MM.1S (cell line): ENCODE measurements at regions not wholly inside any gene's neighbourhood (a gene's known extent, or its start where the extent isn't known, plus 50 kb on each side); places are given as distances from the start of the nearest gene placed in this dataset.

Source experiments
- DNase-seq: peaks from one replicate; pipeline ENCODE4 v3.0.0-alpha.2; 2015
- H2AFZ ChIP-seq: fragments of 300-600 bp; sonication (generic); 2 replicates; pipeline ENCODE4 v1.6.0; 2016; ENCODE audit warnings: antibody characterized with exemption, low read length
- H3F3A ChIP-seq: fragments of 300-600 bp; sonication (generic); 2 replicates; pipeline ENCODE4 v1.6.1; 2016; ENCODE audit warnings: mild to moderate bottlenecking, antibody characterized with exemption, low read length, moderate library complexity, mixed read lengths; ENCODE audit not compliant: insufficient read depth
- H3K27ac ChIP-seq: fragments of 300-600 bp; sonication (generic); 2 replicates; pipeline ENCODE4 v1.5.1; 2016; ENCODE audit warnings: mild to moderate bottlenecking, low read length
- H3K27me3 ChIP-seq: fragments of 300-600 bp; sonication (generic); replicated peaks from 2 replicates; pipeline ENCODE4 v1.6.0; 2016; ENCODE audit warnings: low read length; ENCODE audit not compliant: insufficient read depth
- H3K36me3 ChIP-seq: fragments of 300-600 bp; sonication (generic); replicated peaks from 2 replicates; pipeline ENCODE4 v1.6.1; 2016; ENCODE audit warnings: mild to moderate bottlenecking, low read length, mixed read lengths; ENCODE audit not compliant: insufficient read depth
- H3K4me1 ChIP-seq: fragments of 300-600 bp; sonication (generic); 2 replicates; pipeline ENCODE4 v1.6.1; 2016; ENCODE audit warnings: low read length, mixed read lengths
- H3K4me2 ChIP-seq: fragments of 300-600 bp; sonication (generic); 2 replicates; pipeline ENCODE4 v1.6.0; 2016; ENCODE audit warnings: low read depth, low read length
- H3K4me3 ChIP-seq: fragments of 300-600 bp; sonication (generic); 2 replicates; pipeline ENCODE4 v1.5.1; 2016; ENCODE audit warnings: low read length, mixed read lengths
- H3K79me2 ChIP-seq: fragments of 300-600 bp; sonication (generic); 2 replicates; pipeline ENCODE4 v1.6.1; 2016; ENCODE audit warnings: mixed run types, low read length, mixed read lengths
- H3K9ac ChIP-seq: fragments of 300-600 bp; sonication (generic); 2 replicates; pipeline ENCODE4 v1.6.1; 2016; ENCODE audit warnings: low read length, mixed read lengths
- H3K9me2 ChIP-seq: fragments of 300-600 bp; sonication (generic); replicated peaks from 2 replicates; pipeline ENCODE4 v1.6.1; 2016; ENCODE audit warnings: mild to moderate bottlenecking, low read length, mixed read lengths; ENCODE audit not compliant: insufficient read depth
- H3K9me3 ChIP-seq: fragments of 300-600 bp; sonication (generic); replicated peaks from 2 replicates; pipeline ENCODE4 v1.6.1; 2016; ENCODE audit warnings: mild to moderate bottlenecking, low read length, mixed read lengths; ENCODE audit not compliant: insufficient read depth
- H4K20me1 ChIP-seq: fragments of 300-600 bp; sonication (generic); 2 replicates; pipeline ENCODE4 v1.6.1; 2016; ENCODE audit warnings: mild to moderate bottlenecking, low read length, moderate library complexity, mixed read lengths; ENCODE audit not compliant: insufficient read depth
- EZH2 ChIP-seq: fragments of 300-600 bp; sonication (generic); optimal IDR thresholded peaks from 2 replicates; pipeline ENCODE3; 2017; ENCODE audit warnings: low read depth, mild to moderate bottlenecking, antibody characterized with exemption, low read length, mixed read lengths
- EZH2phosphoT487 ChIP-seq: fragments of 300-600 bp; sonication (generic); IDR thresholded peaks from 2 replicates; pipeline ENCODE4 v1.6.1; 2018; ENCODE audit warnings: antibody characterized with exemption, low read length
- TF ChIP-seq, protein P1 (sequence below): fragments of 300-600 bp; sonication (generic); IDR thresholded peaks from 2 replicates; pipeline ENCODE4 v1.5.1; 2016; ENCODE audit warnings: antibody characterized with exemption, low read length, mixed read lengths

DNA sequence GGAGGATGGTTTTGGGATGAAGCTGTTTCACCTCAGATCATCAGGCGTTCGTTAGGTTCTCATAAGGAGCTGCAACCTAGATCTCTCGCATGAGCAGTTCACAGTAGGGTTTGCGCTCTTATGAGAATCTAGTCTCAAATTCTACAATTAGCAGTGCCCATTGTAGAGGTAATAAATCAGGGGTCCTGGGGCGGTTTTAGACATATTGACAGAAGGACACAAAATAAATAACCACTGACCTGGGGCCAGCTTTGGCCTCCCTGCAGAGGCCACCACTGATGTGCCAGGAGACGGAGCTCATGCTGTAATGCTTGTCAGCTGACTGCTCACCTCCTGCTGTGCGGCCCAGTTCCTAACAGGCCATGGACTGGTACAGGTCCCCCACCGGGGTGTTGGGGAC is 67.6 kb upstream of the SPATA31D4 start:
- no peaks in the 10 kb centered on the region for H3K4me1 ChIP-seq
- H3K4me3 ChIP-seq, result no peak overlapping the region
- no peak for DNase-seq
- no peak overlapping the region for H3K27ac ChIP-seq
- H3K36me3 ChIP-seq, result no peaks in the 10 kb centered on the region
- no peaks in the 10 kb centered on the region for H3K27me3 ChIP-seq
- H3K79me2 ChIP-seq, result no peaks in the 10 kb centered on the region
- H2AFZ ChIP-seq, result no peak overlapping the region
- H3F3A ChIP-seq, result no peaks in the 10 kb centered on the region
- H3K9ac ChIP-seq, result no peak overlapping the region
- H3K9me3 ChIP-seq, result no peaks in the 10 kb centered on the region
- no peak overlapping the region for H3K4me2 ChIP-seq
- no peaks in the 10 kb centered on the region for H3K9me2 ChIP-seq
- no peaks in the 10 kb centered on the region for H4K20me1 ChIP-seq
- TF ChIP-seq EZH2phosphoT487, result no peak
- TF ChIP-seq, protein P1, sequence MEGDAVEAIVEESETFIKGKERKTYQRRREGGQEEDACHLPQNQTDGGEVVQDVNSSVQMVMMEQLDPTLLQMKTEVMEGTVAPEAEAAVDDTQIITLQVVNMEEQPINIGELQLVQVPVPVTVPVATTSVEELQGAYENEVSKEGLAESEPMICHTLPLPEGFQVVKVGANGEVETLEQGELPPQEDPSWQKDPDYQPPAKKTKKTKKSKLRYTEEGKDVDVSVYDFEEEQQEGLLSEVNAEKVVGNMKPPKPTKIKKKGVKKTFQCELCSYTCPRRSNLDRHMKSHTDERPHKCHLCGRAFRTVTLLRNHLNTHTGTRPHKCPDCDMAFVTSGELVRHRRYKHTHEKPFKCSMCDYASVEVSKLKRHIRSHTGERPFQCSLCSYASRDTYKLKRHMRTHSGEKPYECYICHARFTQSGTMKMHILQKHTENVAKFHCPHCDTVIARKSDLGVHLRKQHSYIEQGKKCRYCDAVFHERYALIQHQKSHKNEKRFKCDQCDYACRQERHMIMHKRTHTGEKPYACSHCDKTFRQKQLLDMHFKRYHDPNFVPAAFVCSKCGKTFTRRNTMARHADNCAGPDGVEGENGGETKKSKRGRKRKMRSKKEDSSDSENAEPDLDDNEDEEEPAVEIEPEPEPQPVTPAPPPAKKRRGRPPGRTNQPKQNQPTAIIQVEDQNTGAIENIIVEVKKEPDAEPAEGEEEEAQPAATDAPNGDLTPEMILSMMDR, result no peak
- TF ChIP-seq EZH2, result no peak

DNA sequence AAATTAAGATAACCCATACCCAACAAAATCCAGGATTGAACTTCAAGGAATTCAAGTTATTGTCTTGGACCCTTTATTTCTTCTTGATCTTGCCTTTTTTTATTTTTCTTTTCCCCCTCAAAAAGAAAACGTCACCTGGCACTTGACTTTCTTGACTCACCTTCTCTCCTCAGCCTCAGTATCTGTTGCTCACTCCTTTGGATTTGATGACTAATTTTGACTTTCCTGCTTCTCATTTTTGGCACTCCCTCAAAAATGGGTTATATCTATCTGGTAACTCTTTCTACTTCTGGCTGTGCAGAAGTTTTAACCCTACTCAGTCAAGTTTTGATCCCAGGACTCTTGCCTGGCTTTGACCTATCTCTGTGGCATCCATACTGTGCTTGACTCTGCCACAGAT is 66.6 kb upstream of the SPATA31D4 start:
- Histone ChIP-seq H3K79me2 (no peaks in the 10 kb centered on the region), H3K27me3 (no peaks in the 10 kb centered on the region), H3K4me3 (no peak overlapping the region), H3K4me2 (no peak overlapping the region), H3K9ac (no peak overlapping the region), H3K9me3 (no peaks in the 10 kb centered on the region), H3F3A (no peaks in the 10 kb centered on the region), H3K9me2 (no peaks in the 10 kb centered on the region), H4K20me1 (no peaks in the 10 kb centered on the region), H3K27ac (no peak overlapping the region), H2AFZ (no peak overlapping the region), H3K4me1 (no peaks in the 10 kb centered on the region), H3K36me3 (no peaks in the 10 kb centered on the region)
- TF ChIP-seq EZH2phosphoT487 (no peak), EZH2 (no peak)
- TF ChIP-seq, protein P1, result no peak
- no peak for DNase-seq

DNA sequence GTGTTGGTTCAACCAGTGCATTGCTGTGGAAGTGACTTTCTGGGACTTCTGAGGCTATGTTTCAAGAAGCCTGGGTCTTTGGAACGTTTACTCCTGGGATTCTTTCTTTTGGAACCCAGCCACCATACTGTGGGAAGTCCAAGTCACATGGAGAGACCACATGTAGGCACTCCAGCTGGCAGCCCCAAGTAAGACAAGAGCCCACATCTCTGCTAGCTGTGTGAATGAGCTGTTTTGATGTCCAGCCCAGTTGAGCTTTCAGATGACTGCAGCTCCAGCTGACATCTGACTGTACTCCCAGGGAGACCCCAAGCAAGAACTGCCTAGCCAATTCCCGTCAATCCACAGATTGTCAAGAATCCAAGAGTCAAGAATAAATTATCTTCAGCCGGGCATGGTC is 60.1 kb upstream of the SPATA31D4 start:
- no peak for DNase-seq
- Histone ChIP-seq H3K9me2 (no peaks in the 10 kb centered on the region), H3K4me2 (no peak overlapping the region)

More for the DNA sequence above, 60.1 kb upstream of the SPATA31D4 start:
- H3F3A ChIP-seq, result no peaks in the 10 kb centered on the region
- H3K36me3 ChIP-seq, result no peaks in the 10 kb centered on the region
- TF ChIP-seq EZH2, result no peak
- no peak for TF ChIP-seq EZH2phosphoT487
- TF ChIP-seq, protein P1, result no peak
- H3K9ac ChIP-seq, result no peak overlapping the region
- H3K4me1 ChIP-seq, result no peaks in the 10 kb centered on the region
- no peaks in the 10 kb centered on the region for H4K20me1 ChIP-seq
- no peak overlapping the region for H3K4me3 ChIP-seq
- no peaks in the 10 kb centered on the region for H3K9me3 ChIP-seq
- no peak overlapping the region for H3K27ac ChIP-seq
- H3K79me2 ChIP-seq, result no peaks in the 10 kb centered on the region
- H3K27me3 ChIP-seq, result no peaks in the 10 kb centered on the region
- H2AFZ ChIP-seq, result no peak overlapping the region
